Left lung (tissue), 4 donors: ENCODE measurements at regions not wholly inside any gene's neighbourhood (a gene's known extent, or its start where the extent isn't known, plus 50 kb on each side); places are given as distances from the start of the nearest gene placed in this dataset.

Experiments
- ATAC-seq: fragments of 200-7000 bp; cut with Tn5 transposase; one replicate; pipeline ENCODE4 v1.9.1; 2020; ENCODE audit warnings: moderate library complexity
- DNase-seq, 4 donors: peaks; one replicate each; pipeline ENCODE4 v3.0.0-alpha.2; 2013 to 2020
- H3K27ac ChIP-seq, 2 donors: fragments of 200-600 bp; sonication (generic) in 1 of 2; one replicate each; pipeline versions ENCODE4 v1.5.0 to v1.8.0; 2020 to 2021
- H3K27me3 ChIP-seq, 2 donors: fragments of 200-600 bp; sonication (generic) in 1 of 2; one replicate each; pipeline versions ENCODE4 v1.5.0 to v1.8.0; 2020 to 2021
- H3K36me3 ChIP-seq, 2 donors: fragments of 200-600 bp; sonication (generic) in 1 of 2; one replicate each; pipeline versions ENCODE4 v1.5.0 to v1.8.0; 2020 to 2021
- H3K4me1 ChIP-seq, 2 donors: fragments of 200-600 bp; one replicate each; pipeline ENCODE4 v1.8.0; 2021
- H3K4me3 ChIP-seq, 2 donors: fragments of 200-600 bp; sonication (generic) in 1 of 2; one replicate each; pipeline versions ENCODE4 v1.5.0 to v1.8.0; 2020 to 2021; ENCODE audit warnings: mild to moderate bottlenecking in 1 of 2
- H3K9me3 ChIP-seq, 2 donors: fragments of 200-600 bp; sonication (generic) in 1 of 2; one replicate each; pipeline versions ENCODE4 v1.5.0 to v1.8.0; 2020 to 2021
- CTCF ChIP-seq, 2 donors: fragments of 200-600 bp; sonication (generic) in 1 of 2; IDR thresholded peaks; one replicate each; pipeline versions ENCODE4 v1.5.0 to v1.8.0; 2021; ENCODE audit warnings: antibody characterized with exemption in 2 of 2
- intact Hi-C, 2 donors: fragments of 100-400 bp; cut with DNase I; formaldehyde crosslinking; loops; one replicate each; pipeline versions ENCODE4 v1.11.2 to v1.14.2; 2022
- donor health status: DM: no; HTN: yes; CAD: no.
- donor health status: DM: no; HTN: no; CAD: no.

GRCh38 chr12:91773749-91774429 is 371.8 kb downstream of the BTG1 start:
- ATAC-seq, result no peak

GRCh38 chr12:91772411-91772810 is 373.2 kb downstream of the BTG1 start:
- DNase-seq (no peak), ATAC-seq (no peak)
- Histone ChIP-seq H3K36me3 (no peaks in the 10 kb centered on the region), H3K27me3 (no peaks in the 10 kb centered on the region), H3K9me3 (no peaks in the 10 kb centered on the region), H3K4me3 (no peak overlapping the region), H3K27ac (no peak overlapping the region), H3K4me1 (no peaks in the 10 kb centered on the region)
- TF ChIP-seq CTCF (IDR thresholded peaks at IDR 0.05), result no peak
- intact Hi-C loops, result no loop called here

More at GRCh38 chr12:91773749-91774429, 371.8 kb downstream of the BTG1 start:
- Histone ChIP-seq H3K27me3 (no peaks in the 10 kb centered on the region), H3K27ac (no peak overlapping the region), H3K9me3 (no peaks in the 10 kb centered on the region), H3K4me3 (no peak overlapping the region), H3K36me3 (no peaks in the 10 kb centered on the region), H3K4me1 (no peaks in the 10 kb centered on the region)
- no peak for TF ChIP-seq CTCF (IDR thresholded peaks at IDR 0.05)
- DNase-seq, result peak in 1 of 4 donors; percentile 6
- intact Hi-C loops, result no loop called here

DNA sequence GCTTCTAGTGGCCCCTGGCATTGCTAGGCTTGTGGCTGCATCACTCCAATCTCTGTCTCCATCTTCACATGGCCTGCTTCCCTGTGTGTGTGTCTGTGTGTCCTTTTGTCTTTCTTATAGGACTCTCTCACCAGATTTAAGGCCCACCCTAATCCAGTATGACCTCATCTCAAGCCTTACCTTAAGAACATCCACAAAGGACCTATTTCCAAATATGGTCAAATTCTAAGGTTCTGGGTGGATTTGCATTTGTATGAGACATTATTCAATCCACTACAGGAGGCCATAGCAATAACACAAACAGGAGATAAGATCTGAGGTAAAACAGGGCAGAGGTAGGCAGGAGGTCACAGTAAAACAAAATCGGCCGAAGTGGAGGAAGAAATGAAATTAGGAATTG is 375.9 kb downstream of the BTG1 start:
- intact Hi-C loops, result no loop called here
- H3K27ac ChIP-seq, result no peak overlapping the region

GRCh38 chr12:91767237-91767636 is 378.4 kb downstream of the BTG1 start:
- DNase-seq, result no peak
- Histone ChIP-seq H3K9me3 (no peaks in the 10 kb centered on the region), H3K27me3 (no peaks in the 10 kb centered on the region), H3K4me3 (no peak overlapping the region), H3K4me1 (no peaks in the 10 kb centered on the region), H3K27ac (no peak overlapping the region), H3K36me3 (no peaks in the 10 kb centered on the region)
- intact Hi-C loops, result no loop called here
- TF ChIP-seq CTCF (IDR thresholded peaks at IDR 0.05), result no peak
- no peak for ATAC-seq

More for the DNA sequence above, 375.9 kb downstream of the BTG1 start:
- DNase-seq, result no peak
- H3K9me3 ChIP-seq, result no peaks in the 10 kb centered on the region
- no peaks in the 10 kb centered on the region for H3K4me1 ChIP-seq
- no peaks in the 10 kb centered on the region for H3K27me3 ChIP-seq
- no peaks in the 10 kb centered on the region for H3K36me3 ChIP-seq
- no peak overlapping the region for H3K4me3 ChIP-seq
- ATAC-seq, result no peak
- TF ChIP-seq CTCF (IDR thresholded peaks at IDR 0.05), result no peak

DNA sequence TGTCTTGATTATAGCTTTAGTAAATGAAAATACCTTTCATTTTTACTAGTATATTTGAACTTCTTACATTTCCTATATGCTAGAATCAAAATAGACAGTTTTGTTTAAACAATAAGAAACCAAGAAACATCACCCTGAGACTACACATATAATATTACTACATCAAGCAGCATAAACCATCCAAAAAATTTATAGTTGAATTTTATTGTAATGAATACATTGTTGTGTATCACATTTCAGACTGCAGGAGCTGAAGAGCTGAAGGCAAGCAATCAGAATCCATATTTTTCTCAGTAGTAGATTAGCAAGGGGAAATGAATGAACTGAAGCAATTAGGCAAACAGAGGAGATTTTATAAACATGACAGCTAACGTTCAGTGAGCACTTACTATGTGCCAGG is 379.2 kb downstream of the BTG1 start:
- Histone ChIP-seq H3K4me3 (no peak overlapping the region), H3K27ac (no peak overlapping the region), H3K9me3 (no peaks in the 10 kb centered on the region), H3K36me3 (no peaks in the 10 kb centered on the region), H3K4me1 (no peaks in the 10 kb centered on the region), H3K27me3 (no peaks in the 10 kb centered on the region)
- no peak for TF ChIP-seq CTCF (IDR thresholded peaks at IDR 0.05)
- intact Hi-C loops, result no loop called here
- ATAC-seq (no peak), DNase-seq (no peak)
